Neural cell (in vitro differentiated cells): ENCODE measurements at regions not wholly inside any gene's neighbourhood (a gene's known extent, or its start where the extent isn't known, plus 50 kb on each side); places are given as distances from the start of the nearest gene placed in this dataset.

ENCODE experiments used
- H2AFZ ChIP-seq: fragments of 200-600, 300-800 bp; sonication (generic), shearing (Covaris generic); 2 replicates; pipeline ENCODE4 v1.6.0; 2014; ENCODE audit warnings: low read depth, mild to moderate bottlenecking, antibody characterized with exemption, low read length, moderate library complexity
- H3F3A ChIP-seq: fragments of 200-600 bp; shearing (Covaris generic); 2 replicates; pipeline ENCODE4 v1.6.1; 2016; ENCODE audit warnings: mild to moderate bottlenecking, moderate library complexity, mixed read lengths, antibody characterized with exemption, low read length; ENCODE audit not compliant: insufficient read depth, poor library complexity, severe bottlenecking
- H3K27ac ChIP-seq: fragments of 200-600, 300-800 bp; sonication (generic), shearing (Covaris generic); 2 replicates; pipeline ENCODE4 v1.5.1; 2014; ENCODE audit warnings: mild to moderate bottlenecking, low read length, moderate library complexity
- H3K27me3 ChIP-seq: fragments of 300-800, 200-600 bp; sonication (generic), shearing (Covaris generic); 2 replicates; pipeline ENCODE4 v1.6.0; 2014; ENCODE audit warnings: mild to moderate bottlenecking, low read depth, low read length, moderate library complexity; ENCODE audit not compliant: insufficient read depth
- H3K36me3 ChIP-seq: fragments of 300-800, 200-600 bp; sonication (generic), shearing (Covaris generic); 2 replicates; pipeline ENCODE4 v1.5.1; 2014; ENCODE audit warnings: mild to moderate bottlenecking, antibody characterized with exemption, low read length, moderate library complexity; ENCODE audit not compliant: insufficient read depth
- H3K4me2 ChIP-seq: fragments of 300-800, 200-600 bp; sonication (generic), shearing (Covaris generic); 2 replicates; pipeline ENCODE4 v1.6.0; 2014; ENCODE audit warnings: mild to moderate bottlenecking, low read length
- H3K4me3 ChIP-seq: fragments of 300-800, 200-600 bp; sonication (generic), shearing (Covaris generic); 2 replicates; pipeline ENCODE4 v1.5.1; 2014; ENCODE audit warnings: mild to moderate bottlenecking, low read length, moderate library complexity
- H3K79me2 ChIP-seq: fragments of 200-600 bp; shearing (Covaris generic); replicated peaks from 2 replicates; pipeline ENCODE4 v1.6.0; 2014; ENCODE audit warnings: mild to moderate bottlenecking, low read length, moderate library complexity; ENCODE audit not compliant: insufficient read depth
- H3K9ac ChIP-seq: fragments of 300-800, 200-600 bp; sonication (generic), shearing (Covaris generic); 2 replicates; pipeline ENCODE4 v1.6.1; 2016; ENCODE audit warnings: mild to moderate bottlenecking, low read length, mixed read lengths
- H3K9me2 ChIP-seq: fragments of 200-600 bp; shearing (Covaris generic); 2 replicates; pipeline ENCODE4 v1.6.1; 2016; ENCODE audit warnings: mild to moderate bottlenecking, low read length, mixed read lengths; ENCODE audit not compliant: insufficient read depth
- H3K9me3 ChIP-seq: fragments of 200-600, 300-800 bp; sonication (generic), shearing (Covaris generic); 2 replicates; pipeline ENCODE4 v1.6.1; 2016; ENCODE audit warnings: mild to moderate bottlenecking, mixed run types, low read length, moderate library complexity, mixed read lengths
- H4K20me1 ChIP-seq: fragments of 200-600 bp; shearing (Covaris generic); 2 replicates; pipeline ENCODE4 v1.6.1; 2016; ENCODE audit warnings: mild to moderate bottlenecking, mixed run types; ENCODE audit not compliant: insufficient read depth
- CTCF ChIP-seq: fragments of 450-650 bp; IDR thresholded peaks from 2 replicates; pipeline ENCODE4 v1.5.1; 2014; ENCODE audit warnings: antibody characterized with exemption, mild to moderate bottlenecking, moderate library complexity; ENCODE audit not compliant: poor library complexity, severe bottlenecking
- EP300 ChIP-seq: fragments of 450-650 bp; conservative IDR thresholded peaks from 2 replicates; pipeline ENCODE4 v1.6.1; 2014; ENCODE audit warnings: antibody characterized with exemption, mild to moderate bottlenecking, moderate library complexity; ENCODE audit not compliant: poor library complexity, severe bottlenecking
- EZH2 ChIP-seq: fragments of 200-600, 300-800 bp; shearing (Covaris generic), sonication (generic); IDR thresholded peaks from 2 replicates; pipeline ENCODE4 v1.6.1; 2014; ENCODE audit warnings: antibody characterized with exemption, low read length, borderline replicate concordance, mild to moderate bottlenecking; ENCODE audit not compliant: insufficient read depth, poor library complexity, severe bottlenecking
- MXI1 ChIP-seq: fragments of 450-650 bp; conservative IDR thresholded peaks from 2 replicates; pipeline ENCODE4 v1.6.1; 2014; ENCODE audit warnings: antibody characterized with exemption, mild to moderate bottlenecking; ENCODE audit not compliant: poor library complexity, severe bottlenecking
- POLR2AphosphoS5 ChIP-seq: IDR thresholded peaks from 2 replicates; pipeline ENCODE4 v1.6.1; 2012
- RAD21 ChIP-seq: fragments of 450-650 bp; conservative IDR thresholded peaks from 2 replicates; pipeline ENCODE4 v1.6.1; 2014; ENCODE audit warnings: antibody characterized with exemption, mild to moderate bottlenecking, moderate library complexity
- SMC3 ChIP-seq: fragments of 450-650 bp; conservative IDR thresholded peaks from 2 replicates; pipeline ENCODE4 v1.6.1; 2014; ENCODE audit warnings: antibody characterized with exemption, mild to moderate bottlenecking, moderate library complexity; ENCODE audit not compliant: poor library complexity
- TAF1 ChIP-seq: IDR thresholded peaks from 2 replicates; pipeline ENCODE4 v1.6.1; 2012; ENCODE audit warnings: low read depth
- TF ChIP-seq, protein P1 (sequence below): IDR thresholded peaks from 2 replicates; pipeline ENCODE4 v1.6.1; 2012; ENCODE audit warnings: borderline replicate concordance

GRCh38 chr3:732326-732928, 360.4 kb upstream of the CNTN6 start:
- Histone ChIP-seq H3K36me3 (no peaks in the 10 kb centered on the region), H4K20me1 (no peaks in the 10 kb centered on the region), H3K27ac (no peak overlapping the region), H3K4me2 (no peak overlapping the region), H3K79me2 (no peaks in the 10 kb centered on the region), H3K9me3 (no peaks in the 10 kb centered on the region), H3F3A (no peaks in the 10 kb centered on the region), H3K9ac (no peak overlapping the region), H3K9me2 (no peaks in the 10 kb centered on the region), H2AFZ (no peak overlapping the region), H3K4me3 (no peak overlapping the region), H3K27me3 (no peaks in the 10 kb centered on the region)
- TF ChIP-seq EZH2 (no peak), TAF1 (no peak), POLR2AphosphoS5 (no peak), CTCF (no peak), MXI1 (no peak), RAD21 (no peak), EP300 (no peak), SMC3 (no peak)
- TF ChIP-seq, protein P1, sequence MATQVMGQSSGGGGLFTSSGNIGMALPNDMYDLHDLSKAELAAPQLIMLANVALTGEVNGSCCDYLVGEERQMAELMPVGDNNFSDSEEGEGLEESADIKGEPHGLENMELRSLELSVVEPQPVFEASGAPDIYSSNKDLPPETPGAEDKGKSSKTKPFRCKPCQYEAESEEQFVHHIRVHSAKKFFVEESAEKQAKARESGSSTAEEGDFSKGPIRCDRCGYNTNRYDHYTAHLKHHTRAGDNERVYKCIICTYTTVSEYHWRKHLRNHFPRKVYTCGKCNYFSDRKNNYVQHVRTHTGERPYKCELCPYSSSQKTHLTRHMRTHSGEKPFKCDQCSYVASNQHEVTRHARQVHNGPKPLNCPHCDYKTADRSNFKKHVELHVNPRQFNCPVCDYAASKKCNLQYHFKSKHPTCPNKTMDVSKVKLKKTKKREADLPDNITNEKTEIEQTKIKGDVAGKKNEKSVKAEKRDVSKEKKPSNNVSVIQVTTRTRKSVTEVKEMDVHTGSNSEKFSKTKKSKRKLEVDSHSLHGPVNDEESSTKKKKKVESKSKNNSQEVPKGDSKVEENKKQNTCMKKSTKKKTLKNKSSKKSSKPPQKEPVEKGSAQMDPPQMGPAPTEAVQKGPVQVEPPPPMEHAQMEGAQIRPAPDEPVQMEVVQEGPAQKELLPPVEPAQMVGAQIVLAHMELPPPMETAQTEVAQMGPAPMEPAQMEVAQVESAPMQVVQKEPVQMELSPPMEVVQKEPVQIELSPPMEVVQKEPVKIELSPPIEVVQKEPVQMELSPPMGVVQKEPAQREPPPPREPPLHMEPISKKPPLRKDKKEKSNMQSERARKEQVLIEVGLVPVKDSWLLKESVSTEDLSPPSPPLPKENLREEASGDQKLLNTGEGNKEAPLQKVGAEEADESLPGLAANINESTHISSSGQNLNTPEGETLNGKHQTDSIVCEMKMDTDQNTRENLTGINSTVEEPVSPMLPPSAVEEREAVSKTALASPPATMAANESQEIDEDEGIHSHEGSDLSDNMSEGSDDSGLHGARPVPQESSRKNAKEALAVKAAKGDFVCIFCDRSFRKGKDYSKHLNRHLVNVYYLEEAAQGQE = no peak

DNA sequence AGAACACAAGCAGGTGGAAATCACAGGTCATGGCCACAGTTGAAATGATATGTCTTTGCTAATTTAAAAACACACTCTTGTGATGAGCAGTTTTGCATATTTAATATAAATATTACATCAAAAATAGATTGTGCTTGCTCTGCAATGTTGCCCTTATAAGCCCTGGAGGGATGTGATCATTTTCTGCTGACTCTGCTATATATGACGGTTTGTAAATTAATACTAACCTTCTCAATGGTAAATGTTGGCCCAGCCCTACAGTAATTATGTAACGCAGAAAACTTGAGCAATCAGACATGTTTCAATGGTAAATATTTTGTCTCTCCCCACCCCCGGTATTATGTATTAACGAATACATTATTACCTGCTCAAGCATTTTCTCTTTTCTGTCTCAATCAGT, 359.5 kb upstream of the CNTN6 start:
- Histone ChIP-seq H3F3A (no peaks in the 10 kb centered on the region), H3K9me2 (no peaks in the 10 kb centered on the region), H3K9me3 (no peaks in the 10 kb centered on the region), H3K27me3 (no peaks in the 10 kb centered on the region), H3K27ac (no peak overlapping the region), H3K79me2 (no peaks in the 10 kb centered on the region), H3K36me3 (no peaks in the 10 kb centered on the region), H3K4me2 (no peak overlapping the region), H4K20me1 (no peaks in the 10 kb centered on the region), H3K9ac (no peak overlapping the region), H3K4me3 (no peak overlapping the region), H2AFZ (no peak overlapping the region)
- TF ChIP-seq, protein P1 = no peak
- no peak for TF ChIP-seq MXI1
- TF ChIP-seq EZH2 = no peak
- no peak for TF ChIP-seq EP300
- no peak for TF ChIP-seq POLR2AphosphoS5
- no peak for TF ChIP-seq TAF1
- TF ChIP-seq RAD21 = no peak
- no peak for TF ChIP-seq SMC3
- no peak for TF ChIP-seq CTCF
